Mucosa of rectum (tissue), 2 donors: ENCODE measurements at regions not wholly inside any gene's neighbourhood (a gene's known extent, or its start where the extent isn't known, plus 50 kb on each side); places are given as distances from the start of the nearest gene placed in this dataset.
"Not testable (repeated sequence)": the region's sequence is repeated elsewhere in the genome, so short reads cannot be mapped to it uniquely, and the experiment has no call there.

Experiments
- H3K27ac ChIP-seq, 2 donors: one replicate each; pipeline ENCODE4 v1.7.0; 2013; ENCODE audit warnings: inconsistent platforms in 2 of 2, low read depth in 2 of 2, low read length in 2 of 2
- H3K27me3 ChIP-seq, 2 donors: one replicate each; pipeline ENCODE4 v1.7.0; 2013; ENCODE audit warnings: low read length in 2 of 2; ENCODE audit not compliant: control insufficient read depth in 2 of 2, insufficient read depth in 2 of 2
- H3K36me3 ChIP-seq, 2 donors: one replicate each; pipeline ENCODE4 v1.7.0; 2013; ENCODE audit warnings: low read length in 2 of 2; ENCODE audit not compliant: control insufficient read depth in 2 of 2, insufficient read depth in 2 of 2
- H3K4me1 ChIP-seq, 2 donors: one replicate each; pipeline ENCODE4 v1.7.0; 2013; ENCODE audit warnings: low read length in 2 of 2, mild to moderate bottlenecking in 1 of 2; ENCODE audit not compliant: control insufficient read depth in 2 of 2, insufficient read depth in 2 of 2
- H3K4me3 ChIP-seq, 2 donors: one replicate each; pipeline ENCODE4 v1.7.0; 2013; ENCODE audit warnings: low read length in 2 of 2
- H3K9ac ChIP-seq, 2 donors: one replicate each; pipeline ENCODE4 v1.7.0; 2013; ENCODE audit warnings: low read length in 2 of 2, low read depth in 1 of 2, mild to moderate bottlenecking in 1 of 2
- H3K9me3 ChIP-seq, 2 donors: one replicate each; pipeline ENCODE4 v1.7.0; 2013; ENCODE audit warnings: low read length in 2 of 2; ENCODE audit not compliant: control insufficient read depth in 2 of 2
- donor health status: healthy.
- donor health status: Normal muscosa, but diverticular disease.

- Histone ChIP-seq H3K4me3 (no peak overlapping the region), H3K4me1 (no peaks in the 10 kb centered on the region), H3K27me3 (no peaks in the 10 kb centered on the region), H3K9me3 (no peaks in the 10 kb centered on the region), H3K27ac (no peak overlapping the region), H3K36me3 (no peaks in the 10 kb centered on the region), H3K9ac (no peak overlapping the region)
Observed at GRCh38 chr4:114326358-114326757, 272.2 kb upstream of the UGT8 start.

GRCh38 chr4:114332119-114332518 lies 266.5 kb upstream of the UGT8 start:
- Histone ChIP-seq H3K27me3 (no peaks in the 10 kb centered on the region), H3K4me1 (no peaks in the 10 kb centered on the region), H3K27ac (no peak overlapping the region), H3K4me3 (no peak overlapping the region), H3K9ac (no peak overlapping the region), H3K36me3 (no peaks in the 10 kb centered on the region), H3K9me3 (no peaks in the 10 kb centered on the region)

- H3K9me3 ChIP-seq, H3K4me1 ChIP-seq, H3K4me3 ChIP-seq, H3K9ac ChIP-seq, H3K36me3 ChIP-seq, H3K27me3 ChIP-seq, H3K27ac ChIP-seq: not testable (repeated sequence)
Observed at GRCh38 chr4:114334363-114334762, 264.2 kb upstream of the UGT8 start.

- Histone ChIP-seq H3K4me3 (no peak overlapping the region), H3K9me3 (no peaks in the 10 kb centered on the region), H3K27me3 (no peaks in the 10 kb centered on the region), H3K36me3 (no peaks in the 10 kb centered on the region), H3K27ac (no peak overlapping the region), H3K9ac (no peak overlapping the region), H3K4me1 (no peaks in the 10 kb centered on the region)
Observed at GRCh38 chr4:114334884-114335330, 263.7 kb upstream of the UGT8 start.

- Histone ChIP-seq H3K9ac (no peak overlapping the region), H3K9me3 (no peaks in the 10 kb centered on the region), H3K27ac (no peak overlapping the region), H3K36me3 (no peaks in the 10 kb centered on the region), H3K4me1 (no peaks in the 10 kb centered on the region), H3K4me3 (no peak overlapping the region), H3K27me3 (no peaks in the 10 kb centered on the region)
Observed at GRCh38 chr4:114335339-114335738, 263.3 kb upstream of the UGT8 start.

- Histone ChIP-seq H3K4me3 (no peak overlapping the region), H3K27me3 (no peaks in the 10 kb centered on the region), H3K27ac (no peak overlapping the region), H3K36me3 (no peaks in the 10 kb centered on the region), H3K9ac (no peak overlapping the region), H3K9me3 (no peaks in the 10 kb centered on the region), H3K4me1 (no peaks in the 10 kb centered on the region)
Observed at GRCh38 chr4:114343015-114343414, 255.6 kb upstream of the UGT8 start.

- Histone ChIP-seq H3K36me3 (no peaks in the 10 kb centered on the region), H3K4me1 (no peaks in the 10 kb centered on the region), H3K9ac (no peak overlapping the region), H3K4me3 (no peak overlapping the region), H3K27ac (no peak overlapping the region), H3K27me3 (no peaks in the 10 kb centered on the region), H3K9me3 (no peaks in the 10 kb centered on the region)
Observed at GRCh38 chr4:114349543-114350175, 248.9 kb upstream of the UGT8 start.

- no peak overlapping the region for H3K4me3 ChIP-seq
- H3K27me3 ChIP-seq = no peaks in the 10 kb centered on the region
- no peak overlapping the region for H3K27ac ChIP-seq
- H3K9me3 ChIP-seq = no peaks in the 10 kb centered on the region
- no peak overlapping the region for H3K9ac ChIP-seq
- H3K4me1 ChIP-seq = no peaks in the 10 kb centered on the region
- H3K36me3 ChIP-seq = no peaks in the 10 kb centered on the region
Observed at GRCh38 chr4:114358901-114359300, 239.7 kb upstream of the UGT8 start.

GRCh38 chr4:114361249-114361648 lies 237.4 kb upstream of the UGT8 start:
- H3K9ac ChIP-seq = no peak overlapping the region
- H3K36me3 ChIP-seq = no peaks in the 10 kb centered on the region
- H3K4me3 ChIP-seq = no peak overlapping the region
- H3K27ac ChIP-seq = no peak overlapping the region
- no peaks in the 10 kb centered on the region for H3K9me3 ChIP-seq
- H3K4me1 ChIP-seq = no peaks in the 10 kb centered on the region
- no peaks in the 10 kb centered on the region for H3K27me3 ChIP-seq

- H3K9ac ChIP-seq = no peak overlapping the region
- no peaks in the 10 kb centered on the region for H3K4me1 ChIP-seq
- H3K36me3 ChIP-seq = no peaks in the 10 kb centered on the region
- H3K27me3 ChIP-seq = no peaks in the 10 kb centered on the region
- H3K9me3 ChIP-seq = no peaks in the 10 kb centered on the region
- H3K27ac ChIP-seq = no peak overlapping the region
- no peak overlapping the region for H3K4me3 ChIP-seq
Observed at GRCh38 chr4:114364857-114365256, 233.8 kb upstream of the UGT8 start.

- H3K27ac ChIP-seq = no peak overlapping the region
- H3K4me1 ChIP-seq = no peaks in the 10 kb centered on the region
- no peak overlapping the region for H3K9ac ChIP-seq
- H3K27me3 ChIP-seq = no peaks in the 10 kb centered on the region
- no peaks in the 10 kb centered on the region for H3K9me3 ChIP-seq
- H3K4me3 ChIP-seq = no peak overlapping the region
- no peaks in the 10 kb centered on the region for H3K36me3 ChIP-seq
Observed at GRCh38 chr4:114365591-114365990, 233.0 kb upstream of the UGT8 start.
